GM23338 (cell line): ENCODE measurements at regions not wholly inside any gene's neighbourhood (a gene's known extent, or its start where the extent isn't known, plus 50 kb on each side); places are given as distances from the start of the nearest gene placed in this dataset.

ENCODE experiments used
- EZH2 ChIP-seq: fragments of 200-600 bp; sonication (generic); IDR thresholded peaks from one replicate; pipeline ENCODE4 v1.8.0; 2017; ENCODE audit warnings: antibody characterized with exemption, mild to moderate bottlenecking, low read depth; ENCODE audit not compliant: unreplicated experiment
- TF ChIP-seq, protein P1 (sequence below), 2 experiments: fragments of 200-600 bp in 1 of 2; sonication (generic) in 1 of 2; conservative IDR thresholded peaks; 2 replicates each; pipeline versions ENCODE4 v1.5.1 to v1.6.1; 2016 to 2017; ENCODE audit warnings: antibody characterized with exemption in 2 of 2, low read depth in 2 of 2, mild to moderate bottlenecking in 2 of 2, moderate library complexity in 1 of 2

DNA sequence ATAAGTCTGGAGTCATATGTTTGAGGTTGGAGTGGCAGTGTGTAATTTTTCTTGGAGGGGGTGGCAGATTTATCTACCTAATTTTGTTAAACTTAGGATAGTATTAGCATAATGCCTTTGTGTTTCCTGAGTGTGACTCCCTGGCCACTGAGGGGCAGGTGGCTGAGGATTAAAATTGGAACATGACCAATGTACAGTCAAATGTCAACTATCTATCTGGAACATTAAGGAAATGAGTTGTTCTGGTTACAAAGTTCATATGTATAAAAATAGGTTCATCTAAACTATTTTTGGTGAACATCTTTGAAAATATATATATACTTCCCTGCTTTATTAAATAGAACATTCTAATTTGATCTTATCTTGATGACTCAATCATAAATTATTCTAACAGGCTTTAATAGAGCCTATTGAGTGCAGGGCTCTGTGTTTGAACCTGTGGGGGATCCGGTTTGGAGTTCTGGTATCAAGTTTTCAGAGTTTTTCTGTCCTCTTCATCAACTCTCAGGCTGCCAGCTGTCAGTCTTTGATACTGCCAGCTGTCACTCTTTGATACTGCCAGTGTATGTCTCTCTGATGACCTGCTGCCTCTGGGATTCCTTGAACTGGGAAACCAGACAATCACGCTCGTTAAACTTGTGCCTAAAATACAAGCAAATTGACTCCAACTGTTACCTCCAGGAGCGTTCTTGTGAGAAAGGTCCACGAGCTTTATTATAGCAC is 309.6 kb downstream of the METTL15 start:
- TF ChIP-seq, protein P1, sequence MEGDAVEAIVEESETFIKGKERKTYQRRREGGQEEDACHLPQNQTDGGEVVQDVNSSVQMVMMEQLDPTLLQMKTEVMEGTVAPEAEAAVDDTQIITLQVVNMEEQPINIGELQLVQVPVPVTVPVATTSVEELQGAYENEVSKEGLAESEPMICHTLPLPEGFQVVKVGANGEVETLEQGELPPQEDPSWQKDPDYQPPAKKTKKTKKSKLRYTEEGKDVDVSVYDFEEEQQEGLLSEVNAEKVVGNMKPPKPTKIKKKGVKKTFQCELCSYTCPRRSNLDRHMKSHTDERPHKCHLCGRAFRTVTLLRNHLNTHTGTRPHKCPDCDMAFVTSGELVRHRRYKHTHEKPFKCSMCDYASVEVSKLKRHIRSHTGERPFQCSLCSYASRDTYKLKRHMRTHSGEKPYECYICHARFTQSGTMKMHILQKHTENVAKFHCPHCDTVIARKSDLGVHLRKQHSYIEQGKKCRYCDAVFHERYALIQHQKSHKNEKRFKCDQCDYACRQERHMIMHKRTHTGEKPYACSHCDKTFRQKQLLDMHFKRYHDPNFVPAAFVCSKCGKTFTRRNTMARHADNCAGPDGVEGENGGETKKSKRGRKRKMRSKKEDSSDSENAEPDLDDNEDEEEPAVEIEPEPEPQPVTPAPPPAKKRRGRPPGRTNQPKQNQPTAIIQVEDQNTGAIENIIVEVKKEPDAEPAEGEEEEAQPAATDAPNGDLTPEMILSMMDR (conservative IDR thresholded peaks at IDR 0.05; ENCODE audit: low read depth in 2 of 2) = no peak
- no peak for TF ChIP-seq EZH2
